ENCODE measurements at regions not wholly inside any gene's neighbourhood (a gene's known extent, or its start where the extent isn't known, plus 50 kb on each side); places are given as distances from the start of the nearest gene placed in this dataset.

GRCh38 chr12:127745469-127746212 is 521.3 kb upstream of the TMEM132C start:
- Histone ChIP-seq H3K4me1 (ENCODE audit: insufficient read depth, low read length, severe bottlenecking) (no peaks in the 10 kb centered on the region), H3K9me2 (ENCODE audit: low read depth, low read length) (no peaks in the 10 kb centered on the region), H4K20me1 (ENCODE audit: insufficient read depth, low read length) (no peaks in the 10 kb centered on the region), H3K9ac (ENCODE audit: low read length) (no peak overlapping the region), H3K4me2 (ENCODE audit: low read length) (no peak overlapping the region), H3K4me3 (ENCODE audit: low read depth, low read length, poor library complexity, severe bottlenecking) (no peak overlapping the region), H3K79me2 (ENCODE audit: insufficient read depth, low read length) (no peaks in the 10 kb centered on the region), H3K27ac (ENCODE audit: low read depth, low read length, poor library complexity, severe bottlenecking) (no peak overlapping the region), H3F3A (ENCODE audit: insufficient read depth, low read length) (no peaks in the 10 kb centered on the region), H3K27me3 (ENCODE audit: insufficient read depth, low read length) (no peaks in the 10 kb centered on the region), H3K36me3 (ENCODE audit: insufficient read depth, low read length) (no peaks in the 10 kb centered on the region), H3K9me3 (ENCODE audit: low read length) (no peaks in the 10 kb centered on the region), H2AFZ (ENCODE audit: low read length) (no peak overlapping the region)
- no peak for TF ChIP-seq EZH2 (IDR thresholded peaks at IDR 0.05; ENCODE audit: borderline replicate concordance, low read length)
- no peak for TF ChIP-seq CTCF (IDR thresholded peaks at IDR 0.05; ENCODE audit: low read length)

- H3K27me3 ChIP-seq (ENCODE audit: insufficient read depth, low read length) = no peaks in the 10 kb centered on the region
- no peak overlapping the region for H3K27ac ChIP-seq (ENCODE audit: low read depth, low read length, poor library complexity, severe bottlenecking)
- no peaks in the 10 kb centered on the region for H3K79me2 ChIP-seq (ENCODE audit: insufficient read depth, low read length)
- H3K9me2 ChIP-seq (ENCODE audit: low read depth, low read length) = no peaks in the 10 kb centered on the region
- no peak overlapping the region for H3K4me3 ChIP-seq (ENCODE audit: low read depth, low read length, poor library complexity, severe bottlenecking)
- no peak overlapping the region for H3K4me2 ChIP-seq (ENCODE audit: low read length)
- no peak overlapping the region for H3K9ac ChIP-seq (ENCODE audit: low read length)
- TF ChIP-seq EZH2 (IDR thresholded peaks at IDR 0.05; ENCODE audit: borderline replicate concordance, low read length) (no peak), CTCF (IDR thresholded peaks at IDR 0.05; ENCODE audit: low read length) (no peak)
- no peak overlapping the region for H2AFZ ChIP-seq (ENCODE audit: low read length)
- H4K20me1 ChIP-seq (ENCODE audit: insufficient read depth, low read length) = no peaks in the 10 kb centered on the region
- H3F3A ChIP-seq (ENCODE audit: insufficient read depth, low read length) = no peaks in the 10 kb centered on the region
- H3K9me3 ChIP-seq (ENCODE audit: low read length) = no peaks in the 10 kb centered on the region
- H3K4me1 ChIP-seq (ENCODE audit: insufficient read depth, low read length, severe bottlenecking) = no peaks in the 10 kb centered on the region
- no peaks in the 10 kb centered on the region for H3K36me3 ChIP-seq (ENCODE audit: insufficient read depth, low read length)
Measured at GRCh38 chr12:127749416-127749815, 517.6 kb upstream of the TMEM132C start.

DNA sequence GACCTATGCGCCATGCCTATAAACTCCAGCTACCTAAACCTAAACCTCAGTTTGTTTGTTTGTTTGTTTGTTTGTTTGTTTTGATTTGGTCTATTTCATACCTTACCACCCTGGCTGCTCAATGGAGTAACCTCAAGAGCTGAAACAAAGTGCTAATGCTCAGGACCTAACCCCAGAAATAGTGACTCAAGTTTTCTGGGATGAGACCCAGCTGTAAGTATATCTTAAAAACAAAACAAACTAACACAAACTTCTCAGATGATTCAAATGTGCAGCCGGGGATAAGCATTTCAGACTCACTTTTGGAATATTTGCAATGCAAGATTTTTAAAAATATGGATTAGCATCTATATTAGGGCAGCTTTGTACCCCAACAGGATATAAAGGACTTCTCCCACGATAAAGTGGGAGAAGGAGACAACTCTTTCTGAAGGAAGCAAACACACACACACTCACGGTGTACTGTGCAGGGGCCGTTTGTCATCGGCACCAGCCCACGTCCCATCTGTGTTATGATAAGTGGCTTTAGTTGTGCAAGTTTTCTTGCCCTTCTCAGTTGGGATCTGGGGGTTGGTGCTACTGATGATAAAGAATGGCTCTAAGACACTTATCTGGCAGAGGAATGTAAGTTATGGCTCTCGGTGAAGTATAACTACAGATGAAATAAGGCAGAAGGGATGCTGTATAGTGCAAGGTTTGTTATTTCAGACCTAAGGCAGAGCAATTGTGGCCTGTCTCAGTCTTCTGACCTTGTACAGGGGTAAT is 516.7 kb upstream of the TMEM132C start:
- Histone ChIP-seq H3K9me2 (ENCODE audit: low read depth, low read length) (no peaks in the 10 kb centered on the region), H2AFZ (ENCODE audit: low read length) (no peak overlapping the region), H3K4me1 (ENCODE audit: insufficient read depth, low read length, severe bottlenecking) (no peaks in the 10 kb centered on the region), H3F3A (ENCODE audit: insufficient read depth, low read length) (no peaks in the 10 kb centered on the region), H3K4me3 (ENCODE audit: low read depth, low read length, poor library complexity, severe bottlenecking) (no peak overlapping the region), H3K27ac (ENCODE audit: low read depth, low read length, poor library complexity, severe bottlenecking) (no peak overlapping the region), H3K4me2 (ENCODE audit: low read length) (no peak overlapping the region), H4K20me1 (ENCODE audit: insufficient read depth, low read length) (no peaks in the 10 kb centered on the region), H3K27me3 (ENCODE audit: insufficient read depth, low read length) (no peaks in the 10 kb centered on the region), H3K79me2 (ENCODE audit: insufficient read depth, low read length) (no peaks in the 10 kb centered on the region), H3K9ac (ENCODE audit: low read length) (no peak overlapping the region), H3K9me3 (ENCODE audit: low read length) (no peaks in the 10 kb centered on the region), H3K36me3 (ENCODE audit: insufficient read depth, low read length) (no peaks in the 10 kb centered on the region)
- TF ChIP-seq EZH2 (IDR thresholded peaks at IDR 0.05; ENCODE audit: borderline replicate concordance, low read length) = no peak
- TF ChIP-seq CTCF (IDR thresholded peaks at IDR 0.05; ENCODE audit: low read length) = no peak
